ENCODE measurements at regions not wholly inside any gene's neighbourhood (a gene's known extent, or its start where the extent isn't known, plus 50 kb on each side); places are given as distances from the start of the nearest gene placed in this dataset.
"Not testable (repeated sequence)": the region's sequence is repeated elsewhere in the genome, so short reads cannot be mapped to it uniquely, and the experiment has no call there.

- DNase-seq: no peak
These were observed 147.7 kb downstream of the COG6 start for GRCh38 chr13:39803156-39803555.

GRCh38 chr13:39803851-39804250 lies 148.4 kb downstream of the COG6 start:
- DNase-seq: no peak

- peak; percentile 58 for DNase-seq
These were observed 149.1 kb downstream of the COG6 start for GRCh38 chr13:39804332-39805210.

GRCh38 chr13:39809466-39809865 lies 154.0 kb downstream of the COG6 start:
- no peak for DNase-seq

GRCh38 chr13:39810091-39810877 lies 154.8 kb downstream of the COG6 start:
- DNase-seq: no peak

GRCh38 chr13:39811051-39811450 lies 155.6 kb downstream of the COG6 start:
- peak; percentile 85 for DNase-seq

- no peak for DNase-seq
These were observed 156.2 kb downstream of the COG6 start for GRCh38 chr13:39811696-39812095.

GRCh38 chr13:39815345-39816111 lies 160.1 kb downstream of the COG6 start:
- no peak for DNase-seq

GRCh38 chr13:39816936-39817335 lies 161.5 kb downstream of the COG6 start:
- DNase-seq: no peak

- no peak for DNase-seq
These were observed 163.5 kb downstream of the COG6 start for GRCh38 chr13:39818953-39819352.

- DNase-seq: no peak
These were observed 165.1 kb downstream of the COG6 start for GRCh38 chr13:39820606-39821005.

- peak; percentile 15 for DNase-seq
These were observed 166.5 kb downstream of the COG6 start for GRCh38 chr13:39821977-39822376.

GRCh38 chr13:39822437-39822836 lies 167.0 kb downstream of the COG6 start:
- DNase-seq: no peak

GRCh38 chr13:39823063-39823713 lies 167.7 kb downstream of the COG6 start:
- DNase-seq: no peak

- DNase-seq: no peak
These were observed 170.4 kb downstream of the COG6 start for GRCh38 chr13:39825886-39826285.

GRCh38 chr13:39835253-39835652 lies 179.8 kb downstream of the COG6 start:
- DNase-seq: no peak

GRCh38 chr13:39836038-39836437 lies 180.6 kb downstream of the COG6 start:
- DNase-seq: no peak

GRCh38 chr13:39837866-39838265 lies 182.4 kb downstream of the COG6 start:
- DNase-seq: not testable (repeated sequence)

- DNase-seq: no peak
These were observed 184.7 kb downstream of the COG6 start for GRCh38 chr13:39840201-39840600.

GRCh38 chr13:39847336-39847735 lies 191.9 kb downstream of the COG6 start:
- no peak for DNase-seq

- no peak for DNase-seq
These were observed 199.8 kb downstream of the COG6 start for GRCh38 chr13:39855236-39855635.

- DNase-seq: no peak
These were observed 201.3 kb downstream of the COG6 start for GRCh38 chr13:39856714-39857113.

GRCh38 chr13:39858794-39859193 lies 203.3 kb downstream of the COG6 start:
- no peak for DNase-seq
